ENCODE measurements at regions not wholly inside any gene's neighbourhood (a gene's known extent, or its start where the extent isn't known, plus 50 kb on each side); places are given as distances from the start of the nearest gene placed in this dataset.

GRCh38 chr3:7798276-7798675, 703.3 kb upstream of the LMCD1 start:
- TF ChIP-seq PAX8 (IDR thresholded peaks at IDR 0.05) = no peak
- no peak for TF ChIP-seq ZNF384 (IDR thresholded peaks at IDR 0.05; ENCODE audit: borderline replicate concordance, low read depth, low read length)
- TF ChIP-seq PRDM15 (CRISPR knock-in tag; IDR thresholded peaks at IDR 0.05) = no peak
- no peak for TF ChIP-seq NFYA (IDR thresholded peaks at IDR 0.05; ENCODE audit: borderline replicate concordance, low read depth, low read length)
- no peak for TF ChIP-seq NR2C2 (IDR thresholded peaks at IDR 0.05; ENCODE audit: borderline replicate concordance, control insufficient read depth, insufficient read length, low read depth)
- TF ChIP-seq BACH1 (IDR thresholded peaks at IDR 0.05; ENCODE audit: borderline replicate concordance) = no peak
- no peak for TF ChIP-seq SREBF1 (IDR thresholded peaks at IDR 0.05; ENCODE audit: low read length)
- TF ChIP-seq RAD51 (IDR thresholded peaks at IDR 0.05) = no peak
- no peak for TF ChIP-seq ATF3 (IDR thresholded peaks at IDR 0.05; ENCODE audit: borderline replicate concordance, extremely low read depth, low read depth, low read length)

More at GRCh38 chr3:7798276-7798675, 703.3 kb upstream of the LMCD1 start:
- ChIA-PET RAD21 (ENCODE audit: unreplicated experiment) (no interaction called here), CTCF (no interaction called here), POLR2A (no interaction called here), SMC1A (ENCODE audit: uncharacterized antibody, unreplicated experiment) (no interaction called here)
- intact Hi-C loops (cut with micrococcal nuclease; ENCODE audit: unreplicated experiment) (no loop called here), in situ Hi-C loops (cut with MboI) (no loop called here)
- H3K4me1 ChIP-seq (ENCODE audit: control insufficient read depth, insufficient read depth, low read length) = no peaks in the 10 kb centered on the region
- H3K9ac ChIP-seq (ENCODE audit: control insufficient read depth, insufficient read depth, low read length) = no peak overlapping the region
- no peak overlapping the region for H3K4me2 ChIP-seq (ENCODE audit: control insufficient read depth, insufficient read depth)
- H3K4me3 ChIP-seq = no peak overlapping the region
- ATAC-seq = no peak
- H2AFZ ChIP-seq (ENCODE audit: control insufficient read depth, low read depth, low read length) = no peak overlapping the region
- H4K20me1 ChIP-seq (ENCODE audit: control insufficient read depth, insufficient read depth) = no peaks in the 10 kb centered on the region
- H3K79me2 ChIP-seq (ENCODE audit: control insufficient read depth, insufficient read depth, low read length) = no peaks in the 10 kb centered on the region
- H3K9me3 ChIP-seq (replicated peaks; ENCODE audit: control insufficient read depth, insufficient read depth, low read length) = no peaks in the 10 kb centered on the region
- H3K27me3 ChIP-seq (replicated peaks in 1 of 2; ENCODE audit: control insufficient read depth in 2 of 2, insufficient read depth in 2 of 2, low read length in 1 of 2) = no peaks in the 10 kb centered on the region
- no peak overlapping the region for H3K27ac ChIP-seq (ENCODE audit: control insufficient read depth, insufficient read depth)
- no peak for DNase-seq (ENCODE audit: low read depth, low spot score)
- 45% methylated on average over 4 of the region's 4 CpGs for WGBS (ENCODE audit: insufficient coverage, insufficient replicate concordance, low lambda C conversion rate, missing lambda C conversion rate)
- no TSS peak for BruUV-seq (replicated peaks)
- H3K36me3 ChIP-seq (ENCODE audit: control insufficient read depth in 2 of 2, insufficient read depth in 2 of 2, low read length in 1 of 2) = no peaks in the 10 kb centered on the region
- FAIRE-seq = no peak
